ENCODE measurements at regions not wholly inside any gene's neighbourhood (a gene's known extent, or its start where the extent isn't known, plus 50 kb on each side); places are given as distances from the start of the nearest gene placed in this dataset.

DNA sequence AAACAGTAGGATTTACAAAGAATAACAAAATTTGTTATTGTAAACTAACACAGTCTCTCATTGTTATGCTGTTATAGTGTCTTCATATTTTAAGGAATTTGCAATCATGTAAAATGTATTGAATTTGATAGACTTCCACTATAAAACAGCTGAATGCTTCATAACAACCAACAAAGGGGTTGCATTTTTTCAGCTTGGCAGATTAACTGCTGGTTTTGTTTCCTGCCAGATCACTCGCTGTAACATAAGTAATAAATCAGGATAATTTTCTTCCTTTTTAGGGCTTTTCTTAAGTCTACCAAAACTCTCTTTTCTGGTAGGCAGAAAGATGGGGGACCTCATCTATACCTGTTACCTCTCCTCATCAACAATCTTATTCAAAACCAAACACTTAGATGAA lies 169.8 kb downstream of the SAMD5 start:
- Histone ChIP-seq H3K4me2 (ENCODE audit: low read length) (no peak overlapping the region), H3K4me1 (ENCODE audit: control insufficient read depth in 1 of 2, insufficient read depth in 2 of 2, low read length in 2 of 2) (no peaks in the 10 kb centered on the region), H2AFZ (ENCODE audit: low read depth, low read length, poor library complexity, severe bottlenecking) (no peak overlapping the region), H3K4me3 (replicated peaks in 1 of 2; ENCODE audit: low read depth in 1 of 2, low read length in 2 of 2) (no peak overlapping the region), H3K79me2 (ENCODE audit: insufficient read depth, low read length) (no peaks in the 10 kb centered on the region), H3K27me3 (ENCODE audit: insufficient read depth, low read length) (no peaks in the 10 kb centered on the region), H3K36me3 (ENCODE audit: control insufficient read depth in 1 of 2, insufficient read depth in 2 of 2, low read length in 2 of 2) (no peaks in the 10 kb centered on the region), H3K27ac (ENCODE audit: low read depth, low read length) (no peak overlapping the region), H3K9me2 (ENCODE audit: insufficient read depth) (no peaks in the 10 kb centered on the region), H4K20me1 (ENCODE audit: insufficient read depth) (no peaks in the 10 kb centered on the region), H3K9ac (ENCODE audit: low read length) (no peak overlapping the region), H3K9me3 (ENCODE audit: control insufficient read depth in 1 of 2, insufficient read depth in 1 of 2, low read depth in 1 of 2, low read length in 2 of 2) (no peaks in the 10 kb centered on the region)
- ChIA-PET CTCF (no interaction called here), RAD21 (ENCODE audit: low non-redundant PET in 1 of 2, low total read pairs in 2 of 2, uncharacterized antibody in 2 of 2, unreplicated experiment in 2 of 2) (no interaction called here), POLR2A (no interaction called here)
- TF ChIP-seq ELF1 (IDR thresholded peaks at IDR 0.05; ENCODE audit: borderline replicate concordance, low read depth): no peak
- TF ChIP-seq POLR2A (IDR thresholded peaks at IDR 0.05; ENCODE audit: borderline replicate concordance, extremely low read depth, insufficient read depth, insufficient read length): no peak
- TF ChIP-seq POLR2AphosphoS5 (IDR thresholded peaks at IDR 0.05; ENCODE audit: low read depth, low read length): no peak
- TF ChIP-seq, protein P1, sequence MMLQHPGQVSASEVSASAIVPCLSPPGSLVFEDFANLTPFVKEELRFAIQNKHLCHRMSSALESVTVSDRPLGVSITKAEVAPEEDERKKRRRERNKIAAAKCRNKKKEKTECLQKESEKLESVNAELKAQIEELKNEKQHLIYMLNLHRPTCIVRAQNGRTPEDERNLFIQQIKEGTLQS (IDR thresholded peaks at IDR 0.05): no peak
- TF ChIP-seq, protein P2, sequence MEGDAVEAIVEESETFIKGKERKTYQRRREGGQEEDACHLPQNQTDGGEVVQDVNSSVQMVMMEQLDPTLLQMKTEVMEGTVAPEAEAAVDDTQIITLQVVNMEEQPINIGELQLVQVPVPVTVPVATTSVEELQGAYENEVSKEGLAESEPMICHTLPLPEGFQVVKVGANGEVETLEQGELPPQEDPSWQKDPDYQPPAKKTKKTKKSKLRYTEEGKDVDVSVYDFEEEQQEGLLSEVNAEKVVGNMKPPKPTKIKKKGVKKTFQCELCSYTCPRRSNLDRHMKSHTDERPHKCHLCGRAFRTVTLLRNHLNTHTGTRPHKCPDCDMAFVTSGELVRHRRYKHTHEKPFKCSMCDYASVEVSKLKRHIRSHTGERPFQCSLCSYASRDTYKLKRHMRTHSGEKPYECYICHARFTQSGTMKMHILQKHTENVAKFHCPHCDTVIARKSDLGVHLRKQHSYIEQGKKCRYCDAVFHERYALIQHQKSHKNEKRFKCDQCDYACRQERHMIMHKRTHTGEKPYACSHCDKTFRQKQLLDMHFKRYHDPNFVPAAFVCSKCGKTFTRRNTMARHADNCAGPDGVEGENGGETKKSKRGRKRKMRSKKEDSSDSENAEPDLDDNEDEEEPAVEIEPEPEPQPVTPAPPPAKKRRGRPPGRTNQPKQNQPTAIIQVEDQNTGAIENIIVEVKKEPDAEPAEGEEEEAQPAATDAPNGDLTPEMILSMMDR (IDR thresholded peaks at IDR 0.05 in 2 of 3, conservative IDR thresholded peaks at IDR 0.05 in 1 of 3; ENCODE audit: borderline replicate concordance in 1 of 3, insufficient read depth in 1 of 3, low read depth in 2 of 3, low read length in 2 of 3): no peak
- TF ChIP-seq CBX3 (IDR thresholded peaks at IDR 0.05; ENCODE audit: low read depth): no peak
- no peak for TF ChIP-seq JUND (IDR thresholded peaks at IDR 0.05)
- TF ChIP-seq ZFX (IDR thresholded peaks at IDR 0.05): no peak
- TF ChIP-seq, protein P3, sequence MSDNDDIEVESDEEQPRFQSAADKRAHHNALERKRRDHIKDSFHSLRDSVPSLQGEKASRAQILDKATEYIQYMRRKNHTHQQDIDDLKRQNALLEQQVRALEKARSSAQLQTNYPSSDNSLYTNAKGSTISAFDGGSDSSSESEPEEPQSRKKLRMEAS (IDR thresholded peaks at IDR 0.05): no peak
- no peak for TF ChIP-seq YY1 (IDR thresholded peaks at IDR 0.05; ENCODE audit: extremely low read depth, insufficient replicate concordance, low read depth, low read length)
- TF ChIP-seq, protein P4, sequence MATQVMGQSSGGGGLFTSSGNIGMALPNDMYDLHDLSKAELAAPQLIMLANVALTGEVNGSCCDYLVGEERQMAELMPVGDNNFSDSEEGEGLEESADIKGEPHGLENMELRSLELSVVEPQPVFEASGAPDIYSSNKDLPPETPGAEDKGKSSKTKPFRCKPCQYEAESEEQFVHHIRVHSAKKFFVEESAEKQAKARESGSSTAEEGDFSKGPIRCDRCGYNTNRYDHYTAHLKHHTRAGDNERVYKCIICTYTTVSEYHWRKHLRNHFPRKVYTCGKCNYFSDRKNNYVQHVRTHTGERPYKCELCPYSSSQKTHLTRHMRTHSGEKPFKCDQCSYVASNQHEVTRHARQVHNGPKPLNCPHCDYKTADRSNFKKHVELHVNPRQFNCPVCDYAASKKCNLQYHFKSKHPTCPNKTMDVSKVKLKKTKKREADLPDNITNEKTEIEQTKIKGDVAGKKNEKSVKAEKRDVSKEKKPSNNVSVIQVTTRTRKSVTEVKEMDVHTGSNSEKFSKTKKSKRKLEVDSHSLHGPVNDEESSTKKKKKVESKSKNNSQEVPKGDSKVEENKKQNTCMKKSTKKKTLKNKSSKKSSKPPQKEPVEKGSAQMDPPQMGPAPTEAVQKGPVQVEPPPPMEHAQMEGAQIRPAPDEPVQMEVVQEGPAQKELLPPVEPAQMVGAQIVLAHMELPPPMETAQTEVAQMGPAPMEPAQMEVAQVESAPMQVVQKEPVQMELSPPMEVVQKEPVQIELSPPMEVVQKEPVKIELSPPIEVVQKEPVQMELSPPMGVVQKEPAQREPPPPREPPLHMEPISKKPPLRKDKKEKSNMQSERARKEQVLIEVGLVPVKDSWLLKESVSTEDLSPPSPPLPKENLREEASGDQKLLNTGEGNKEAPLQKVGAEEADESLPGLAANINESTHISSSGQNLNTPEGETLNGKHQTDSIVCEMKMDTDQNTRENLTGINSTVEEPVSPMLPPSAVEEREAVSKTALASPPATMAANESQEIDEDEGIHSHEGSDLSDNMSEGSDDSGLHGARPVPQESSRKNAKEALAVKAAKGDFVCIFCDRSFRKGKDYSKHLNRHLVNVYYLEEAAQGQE (IDR thresholded peaks at IDR 0.05; ENCODE audit: low read depth): no peak
- no peak for TF ChIP-seq FOSL1 (IDR thresholded peaks at IDR 0.05; ENCODE audit: low read depth)
- no peak for TF ChIP-seq EGR1 (IDR thresholded peaks at IDR 0.05; ENCODE audit: low read depth)
- TF ChIP-seq SIN3A (IDR thresholded peaks at IDR 0.05; ENCODE audit: low read depth): no peak
- TF ChIP-seq SP1 (IDR thresholded peaks at IDR 0.05; ENCODE audit: low read depth): no peak
- no peak for TF ChIP-seq CEBPB (IDR thresholded peaks at IDR 0.05; ENCODE audit: low read depth)
- TF ChIP-seq SRF (IDR thresholded peaks at IDR 0.05; ENCODE audit: low read depth): no peak
- TF ChIP-seq, protein P5, sequence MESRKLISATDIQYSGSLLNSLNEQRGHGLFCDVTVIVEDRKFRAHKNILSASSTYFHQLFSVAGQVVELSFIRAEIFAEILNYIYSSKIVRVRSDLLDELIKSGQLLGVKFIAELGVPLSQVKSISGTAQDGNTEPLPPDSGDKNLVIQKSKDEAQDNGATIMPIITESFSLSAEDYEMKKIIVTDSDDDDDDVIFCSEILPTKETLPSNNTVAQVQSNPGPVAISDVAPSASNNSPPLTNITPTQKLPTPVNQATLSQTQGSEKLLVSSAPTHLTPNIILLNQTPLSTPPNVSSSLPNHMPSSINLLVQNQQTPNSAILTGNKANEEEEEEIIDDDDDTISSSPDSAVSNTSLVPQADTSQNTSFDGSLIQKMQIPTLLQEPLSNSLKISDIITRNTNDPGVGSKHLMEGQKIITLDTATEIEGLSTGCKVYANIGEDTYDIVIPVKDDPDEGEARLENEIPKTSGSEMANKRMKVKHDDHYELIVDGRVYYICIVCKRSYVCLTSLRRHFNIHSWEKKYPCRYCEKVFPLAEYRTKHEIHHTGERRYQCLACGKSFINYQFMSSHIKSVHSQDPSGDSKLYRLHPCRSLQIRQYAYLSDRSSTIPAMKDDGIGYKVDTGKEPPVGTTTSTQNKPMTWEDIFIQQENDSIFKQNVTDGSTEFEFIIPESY (IDR thresholded peaks at IDR 0.05; ENCODE audit: extremely low read depth, insufficient replicate concordance, low read length): no peak
- no peak for TF ChIP-seq ZNF274 (IDR thresholded peaks at IDR 0.05; ENCODE audit: low read depth, low read length)
- no TSS peak for BruUV-seq (replicated peaks)
- intact Hi-C loops (cut with micrococcal nuclease): no loop called here
- DNase-seq (ENCODE audit: low read depth, low spot score) (no peak), ATAC-seq (no peak)
